HG03354 (cell line): ENCODE measurements at regions not wholly inside any gene's neighbourhood (a gene's known extent, or its start where the extent isn't known, plus 50 kb on each side); places are given as distances from the start of the nearest gene placed in this dataset.

Experiments
- ATAC-seq: cut with Tn5 transposase; IDR thresholded peaks from one replicate; pipeline ENCODE4 v1.9.1; 2021; ENCODE audit warnings: mild to moderate bottlenecking; ENCODE audit not compliant: unreplicated experiment, poor library complexity, severe bottlenecking

DNA sequence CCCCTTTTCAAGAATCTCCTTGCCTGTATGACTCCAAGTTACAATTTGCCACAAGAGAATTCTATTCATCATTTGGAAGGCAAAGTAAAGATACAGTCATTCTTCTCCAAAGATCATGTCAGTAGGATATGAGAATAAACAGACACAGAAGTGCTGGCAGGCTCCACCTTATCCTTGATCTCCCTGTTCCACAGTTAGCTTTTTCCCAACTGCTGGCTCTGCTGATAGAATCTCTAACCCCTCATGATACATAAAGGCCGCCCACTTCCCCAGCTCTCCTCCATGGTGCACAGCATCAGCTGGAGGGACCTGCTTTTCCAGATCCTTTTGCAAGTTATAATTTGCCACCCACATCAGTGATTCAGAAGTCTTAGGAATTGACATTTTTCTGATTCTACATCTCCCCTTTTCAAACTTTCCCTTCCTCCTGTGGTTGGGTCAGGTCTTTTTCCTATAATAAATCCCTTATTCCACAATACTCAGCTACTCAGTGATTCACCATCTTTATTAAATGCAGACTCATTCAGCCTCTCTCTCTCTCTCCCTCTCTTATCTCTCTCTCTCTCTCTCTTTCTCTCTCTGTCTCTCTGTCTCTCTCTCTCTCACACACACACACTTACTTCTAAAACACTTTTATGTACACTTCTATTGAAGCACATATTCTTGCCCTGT lies 465.4 kb downstream of the GBE1 start:
- no peak for ATAC-seq

DNA sequence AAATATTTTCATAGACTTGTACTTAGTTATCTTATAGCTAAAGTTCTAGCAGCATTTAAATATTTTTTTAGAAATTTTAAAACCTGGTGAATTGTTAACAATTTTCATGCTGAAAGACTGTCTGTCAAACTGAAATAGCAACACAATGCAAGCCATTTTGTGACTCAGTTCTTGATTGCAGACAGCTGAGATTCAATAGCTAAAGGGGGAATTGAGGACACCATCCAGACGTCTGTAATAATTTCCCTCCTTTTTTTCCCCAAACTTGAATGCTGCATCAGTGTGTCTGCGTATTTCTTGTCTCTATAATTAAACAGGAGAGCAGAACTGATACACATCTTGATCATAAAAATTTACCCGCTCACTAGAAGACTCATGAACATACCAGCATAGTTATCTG lies 468.3 kb downstream of the GBE1 start:
- no peak for ATAC-seq

DNA sequence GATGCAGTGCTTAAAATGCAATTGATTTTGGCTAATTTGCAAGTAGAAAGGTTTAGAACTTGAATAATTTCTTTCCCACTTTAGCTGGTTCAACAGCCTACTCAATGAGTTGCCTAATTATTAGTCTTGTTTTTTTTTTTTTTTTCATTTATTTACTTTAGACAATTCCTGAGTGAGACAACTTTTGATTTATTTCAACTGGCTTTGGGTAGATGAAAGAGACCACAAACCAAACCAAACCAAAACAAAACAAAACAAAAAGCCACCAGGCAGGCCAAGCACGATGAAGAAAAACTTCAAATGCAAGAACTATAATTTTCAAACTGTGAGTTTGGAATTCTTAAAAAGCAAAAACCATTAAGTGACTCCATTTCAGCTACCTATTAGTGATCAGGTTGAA lies 469.9 kb downstream of the GBE1 start:
- no peak for ATAC-seq

DNA sequence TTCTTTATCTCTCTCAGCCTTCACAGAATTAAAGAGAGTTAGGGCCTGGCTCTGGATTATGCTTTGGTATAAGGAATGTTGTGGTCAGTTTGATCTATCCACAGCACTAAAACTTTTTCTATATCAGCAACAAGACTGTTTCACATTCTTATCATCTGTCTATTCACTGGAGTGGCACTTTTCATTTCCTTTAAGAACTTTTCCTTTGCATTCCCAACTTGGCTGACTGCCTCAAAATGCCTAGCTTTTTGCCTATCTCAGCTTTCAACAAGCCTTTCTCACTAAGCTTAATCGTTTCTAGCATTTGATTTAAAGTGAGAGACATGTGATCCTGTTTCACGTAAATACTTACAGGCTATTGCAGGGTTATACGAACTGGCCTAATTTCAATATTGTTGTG lies 471.8 kb downstream of the GBE1 start:
- ATAC-seq, result no peak

DNA sequence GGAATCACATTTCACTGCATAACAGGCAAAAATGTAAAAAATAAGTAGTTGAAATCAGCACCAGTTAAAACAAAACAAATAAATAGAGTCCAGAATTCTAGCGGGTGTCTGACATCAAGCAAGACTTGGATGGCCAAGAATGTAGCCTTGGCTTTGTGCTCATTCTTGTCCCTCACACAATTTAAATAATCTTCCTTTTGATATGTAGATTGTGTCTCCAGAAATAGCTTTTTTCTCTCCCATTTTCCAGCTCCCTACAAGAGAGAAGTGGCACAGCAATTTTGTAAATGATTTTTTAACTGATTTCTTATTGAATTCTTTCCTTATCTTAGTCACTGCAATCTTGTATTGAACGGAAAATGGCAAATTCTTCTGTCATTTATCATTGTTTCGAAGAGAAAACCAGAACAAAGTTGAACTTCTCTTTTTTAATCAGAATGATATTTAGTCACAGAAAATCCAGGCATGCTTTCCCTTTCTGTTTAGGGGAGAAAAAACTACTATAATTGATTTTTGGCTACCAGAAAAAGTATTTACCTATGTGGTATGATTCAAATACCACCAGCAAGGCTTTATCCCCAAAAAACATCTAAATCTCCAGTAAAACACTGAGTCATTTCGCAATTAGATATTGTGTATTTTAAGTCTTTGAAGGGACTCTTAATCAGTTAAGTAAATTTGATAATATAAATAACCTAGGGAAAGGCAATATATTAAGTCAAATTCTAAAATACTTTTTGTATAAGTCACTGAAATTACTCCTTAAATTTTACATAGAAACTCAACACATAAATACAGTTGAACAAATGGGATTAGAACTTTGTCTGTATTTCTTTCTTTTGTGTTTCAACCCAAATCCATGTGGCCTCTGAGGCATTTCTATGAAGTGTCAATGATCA lies 481.7 kb downstream of the GBE1 start:
- ATAC-seq, result no peak

DNA sequence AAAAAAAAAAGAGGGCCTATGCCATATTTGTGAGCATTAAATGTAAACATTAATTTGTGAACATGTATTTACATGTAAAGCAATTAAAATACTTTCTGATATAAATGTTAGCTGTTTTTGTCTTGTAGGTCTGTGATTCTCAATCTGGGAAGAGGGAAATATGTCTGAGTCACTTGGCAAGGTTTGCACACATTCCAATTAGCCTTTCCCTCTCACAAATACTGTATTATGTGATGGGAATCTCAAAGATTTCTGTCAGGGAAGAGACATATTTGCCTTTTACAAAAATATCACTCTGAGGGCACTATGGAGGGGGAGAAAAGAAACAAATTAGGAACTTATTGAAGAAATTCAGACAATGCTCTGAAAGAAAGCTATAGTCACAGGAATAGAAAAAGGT lies 483.6 kb downstream of the GBE1 start:
- ATAC-seq, result no peak

DNA sequence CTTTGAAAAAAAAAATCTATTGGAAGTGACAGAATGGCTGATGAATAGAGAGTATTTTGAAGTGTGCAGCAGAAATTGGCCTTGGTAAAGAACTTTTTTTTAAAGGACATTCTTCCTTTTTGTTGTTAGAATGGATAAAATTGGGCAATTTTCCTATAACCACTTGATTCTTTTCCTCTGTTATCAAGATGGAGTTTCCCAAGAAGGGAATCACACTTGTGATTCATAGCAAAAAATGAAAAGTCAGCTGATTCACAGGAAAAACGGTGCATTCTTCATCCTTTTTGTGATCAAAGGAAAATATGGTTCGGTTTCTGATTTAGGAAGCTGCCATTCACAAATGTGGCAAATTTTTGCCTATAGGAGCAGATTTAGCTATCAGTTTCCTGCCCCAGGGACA lies 486.8 kb downstream of the GBE1 start:
- no peak for ATAC-seq

DNA sequence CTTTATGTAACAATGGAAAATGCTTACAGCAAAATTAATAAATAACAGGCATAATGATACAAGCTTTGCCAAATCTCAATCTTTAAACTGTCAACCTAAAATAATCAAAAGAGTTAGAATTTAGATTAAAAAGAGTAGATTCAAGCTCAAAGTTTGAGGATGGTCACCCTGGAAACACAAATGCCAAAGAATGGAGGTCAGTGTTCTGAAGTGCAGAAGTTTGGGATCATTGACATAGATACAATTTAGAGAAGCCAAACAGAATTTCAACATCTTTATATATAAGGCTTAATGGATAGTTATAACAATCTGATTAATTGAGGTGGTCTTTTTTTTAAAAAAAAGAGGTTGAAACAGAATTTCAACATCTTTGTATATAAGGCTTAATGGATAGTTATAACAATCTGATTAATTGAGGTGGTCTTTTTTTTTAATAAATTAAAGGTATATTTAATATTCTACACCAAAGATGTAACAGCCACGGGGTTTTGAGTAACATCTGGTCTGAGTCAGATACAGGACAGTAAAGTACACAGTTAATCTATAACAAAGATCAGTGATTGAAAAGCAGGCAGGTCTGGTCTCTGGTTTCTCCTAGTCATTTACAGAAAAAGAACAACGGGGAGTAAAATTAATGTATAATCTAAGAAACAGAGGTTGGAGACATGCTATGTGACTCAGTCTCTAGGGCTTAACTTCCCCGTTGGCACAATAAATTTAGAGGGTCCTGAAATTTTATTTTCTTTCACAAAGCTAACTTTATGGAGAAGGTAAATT lies 490.7 kb downstream of the GBE1 start:
- ATAC-seq, result peak; percentile 99

DNA sequence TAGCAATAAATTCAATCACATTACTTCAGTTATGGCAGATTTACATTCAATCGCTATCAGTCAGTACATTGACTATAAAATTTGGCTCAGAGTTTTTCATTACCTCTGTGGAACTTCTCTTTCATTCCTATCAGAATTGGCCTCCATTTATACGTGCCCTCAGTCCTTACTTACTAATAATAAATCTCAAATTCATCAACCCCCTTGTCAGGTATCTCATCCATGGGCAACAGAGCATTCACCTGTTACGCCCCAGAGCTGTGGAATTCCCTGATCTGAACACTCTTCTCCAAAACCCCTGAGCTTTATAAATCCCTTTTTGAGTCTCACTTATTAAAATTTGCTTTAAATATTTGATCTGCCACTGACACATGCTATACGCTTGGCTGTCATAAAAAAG lies 492.9 kb downstream of the GBE1 start:
- ATAC-seq, result no peak

DNA sequence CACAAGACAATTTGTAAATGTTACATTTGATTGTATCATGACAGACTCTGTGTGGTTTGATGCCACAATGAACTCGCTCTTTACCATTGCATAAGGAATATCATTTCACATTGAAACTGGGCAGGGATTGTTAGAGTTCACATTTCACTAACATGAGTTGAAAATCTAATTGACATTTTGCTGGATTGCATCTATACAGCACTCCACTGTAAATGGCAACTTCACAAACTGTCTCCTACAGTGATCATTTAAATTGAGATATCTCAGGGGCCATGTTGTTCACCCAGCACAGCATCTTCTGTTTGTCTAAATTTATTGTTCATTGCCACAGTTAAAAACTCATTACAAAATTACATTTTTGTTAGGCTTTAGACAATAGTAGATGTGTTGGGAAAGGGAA lies 499.4 kb downstream of the GBE1 start:
- no peak for ATAC-seq

DNA sequence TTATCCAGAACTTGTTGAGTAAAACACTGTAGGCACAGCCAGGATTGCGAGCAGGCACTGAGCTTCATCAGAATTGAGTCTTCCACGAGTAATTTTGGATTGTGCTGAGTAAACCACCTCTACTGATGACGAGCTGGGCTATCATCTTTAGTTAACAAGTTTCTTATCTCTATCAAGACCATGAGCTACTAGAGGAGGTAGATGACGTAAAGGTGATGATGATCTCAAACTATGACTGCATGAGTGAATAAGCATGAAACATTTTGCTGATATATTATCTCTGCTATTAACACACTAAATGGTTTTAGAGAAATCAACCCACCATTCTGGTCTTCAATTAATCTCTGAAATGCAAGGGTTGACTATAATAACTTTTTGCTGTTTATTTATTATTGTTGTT lies 506.0 kb downstream of the GBE1 start:
- no peak for ATAC-seq

DNA sequence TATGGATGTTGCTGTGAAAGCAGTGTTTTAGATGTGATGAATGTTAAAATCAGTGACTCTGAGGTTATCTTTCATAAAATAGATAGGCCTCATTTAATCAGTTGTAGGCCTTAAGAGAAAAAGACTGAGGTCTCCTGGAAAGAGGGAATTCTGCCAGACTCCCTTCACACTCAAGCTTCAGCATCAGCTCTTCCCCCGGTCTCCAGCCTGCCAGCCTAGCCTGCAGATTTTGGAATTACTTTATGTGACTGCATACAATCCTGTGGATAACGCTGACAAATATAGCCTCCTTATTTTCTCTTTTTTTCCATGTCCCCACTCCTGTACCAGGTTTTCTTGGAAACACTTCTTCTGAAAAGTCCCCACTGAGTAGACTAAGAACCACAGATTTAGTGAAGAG lies 510.3 kb downstream of the GBE1 start:
- ATAC-seq, result no peak

DNA sequence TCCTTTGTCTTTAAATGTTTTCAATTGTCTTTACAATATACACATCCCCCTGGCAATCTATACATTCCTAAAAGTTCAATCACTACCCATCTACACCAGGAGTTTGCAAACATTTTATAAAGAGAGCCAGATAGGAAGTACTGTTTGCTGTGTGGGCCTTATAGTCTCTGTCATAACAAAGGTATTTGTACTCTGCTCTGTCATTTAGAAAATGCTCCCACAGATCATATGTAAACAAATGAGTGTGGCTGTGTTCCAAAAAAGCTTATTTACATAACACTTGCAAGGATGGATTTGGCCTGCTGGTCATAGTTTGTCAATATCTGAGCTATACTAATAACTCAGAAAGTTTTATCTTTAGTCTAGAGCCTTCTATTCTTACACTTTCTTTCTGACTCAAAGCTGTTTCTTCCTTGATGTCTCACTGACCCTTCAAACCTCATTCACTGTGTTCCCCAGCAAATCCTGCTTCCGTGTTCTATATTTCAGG lies 511.9 kb downstream of the GBE1 start:
- peak; percentile 89 for ATAC-seq

DNA sequence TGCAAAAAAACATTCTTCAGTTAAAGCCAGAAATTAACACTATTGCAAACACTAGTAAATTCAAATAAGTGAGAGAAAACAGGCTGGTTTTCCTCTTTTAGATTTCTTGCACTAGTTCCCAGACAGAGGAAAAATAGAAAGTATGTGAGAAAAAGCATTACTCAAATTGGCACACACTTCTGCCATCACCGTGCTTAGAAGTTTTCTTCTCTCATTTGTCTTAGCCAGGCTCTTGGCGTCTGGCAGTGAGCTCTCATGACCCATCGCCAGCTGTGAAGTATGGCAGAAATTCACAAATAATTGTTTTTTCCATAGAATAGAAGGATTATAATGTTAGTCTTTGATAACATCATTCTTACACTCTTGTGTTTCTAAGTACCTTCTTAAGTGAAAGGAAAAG lies 515.9 kb downstream of the GBE1 start:
- no peak for ATAC-seq

DNA sequence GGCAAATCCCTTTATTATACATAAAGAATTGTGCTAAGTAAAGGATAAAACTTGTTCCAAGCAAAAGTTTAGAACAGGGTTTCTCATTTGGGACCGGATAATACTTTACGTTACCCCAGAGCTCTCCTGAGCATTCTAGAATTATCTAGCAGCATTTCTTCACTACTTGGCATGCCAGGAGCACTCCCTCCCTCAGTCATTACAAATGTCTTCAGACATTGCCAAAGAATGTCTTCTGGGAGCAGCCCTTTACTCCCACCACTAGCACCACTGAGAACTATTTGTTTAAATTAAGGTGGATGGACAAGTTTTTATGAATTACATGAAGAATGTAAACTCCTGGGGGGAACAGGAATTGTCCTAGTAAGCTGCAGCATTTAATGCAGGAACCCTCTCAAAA lies 516.4 kb downstream of the GBE1 start:
- ATAC-seq, result no peak

DNA sequence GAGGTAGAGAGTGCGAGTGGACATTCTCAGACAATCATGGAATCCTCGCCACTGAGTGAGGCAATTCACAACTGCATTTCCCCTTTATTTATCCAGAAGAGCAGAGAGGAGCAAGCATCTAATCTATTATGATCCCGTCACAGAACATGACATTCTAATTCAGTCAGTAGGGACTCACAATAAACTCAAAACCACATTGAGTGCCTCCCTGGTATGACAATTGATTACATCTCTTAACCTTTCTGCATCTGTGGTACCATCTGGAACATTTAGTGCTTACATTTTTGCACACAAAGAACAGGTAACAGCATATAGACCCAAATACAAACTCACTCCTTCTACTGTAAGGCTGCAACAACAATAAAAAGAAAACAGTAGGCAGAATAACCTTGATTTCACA lies 517.2 kb downstream of the GBE1 start:
- ATAC-seq, result no peak

DNA sequence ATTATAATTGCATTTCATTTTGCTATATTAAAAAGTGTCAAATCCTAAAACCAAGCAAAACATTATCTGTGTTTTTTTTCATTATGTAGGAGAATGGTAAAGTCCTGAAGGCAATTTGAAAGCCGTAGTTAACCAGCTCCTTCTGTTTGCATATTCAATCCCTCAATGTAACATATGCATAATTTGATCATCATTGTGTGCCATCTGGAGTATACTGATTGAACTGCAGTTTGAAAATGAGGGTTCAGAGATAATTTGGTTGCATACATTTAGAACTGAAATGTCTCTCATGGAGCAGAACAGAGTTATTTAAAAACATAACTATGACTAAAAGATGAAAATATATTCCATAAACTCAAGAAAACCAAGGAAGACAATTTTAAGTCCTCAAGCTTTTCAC lies 518.6 kb downstream of the GBE1 start:
- peak; percentile 77 for ATAC-seq

DNA sequence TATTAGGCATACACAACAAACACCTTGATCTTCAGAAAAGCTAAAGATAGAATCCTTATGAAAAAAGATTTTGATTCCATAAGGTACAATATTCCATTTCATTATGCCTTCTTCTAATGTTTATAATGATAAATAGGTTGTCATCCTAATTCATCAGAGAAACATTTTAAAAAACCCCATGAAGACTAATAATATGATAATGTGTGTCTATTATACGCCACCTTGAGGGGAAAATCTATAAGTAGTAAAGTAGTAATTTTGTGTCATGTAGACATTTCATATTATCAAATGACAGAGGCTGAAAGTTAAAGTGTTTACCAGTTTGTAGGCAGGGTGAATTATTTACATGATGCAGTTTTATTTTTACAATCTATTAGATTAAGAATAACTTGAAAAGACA lies 524.3 kb downstream of the GBE1 start:
- no peak for ATAC-seq

DNA sequence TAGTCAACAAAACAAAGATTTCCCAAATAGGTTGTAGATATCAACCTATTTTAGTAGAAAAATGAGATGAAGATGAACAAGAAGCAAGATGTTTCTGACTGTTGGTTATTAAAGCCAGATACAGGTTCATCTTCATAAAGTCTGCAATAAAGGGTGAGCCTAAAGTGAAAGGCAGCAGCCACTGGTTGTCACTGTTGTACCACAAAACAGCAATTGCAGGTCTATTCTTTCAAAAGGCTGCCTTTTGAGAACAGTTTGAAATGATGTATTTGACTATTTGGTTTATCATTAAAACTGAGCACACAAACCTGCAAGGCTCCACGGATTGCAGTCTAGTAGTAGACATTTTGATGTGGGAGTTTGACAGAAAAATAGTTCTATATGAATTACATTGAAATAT lies 543.4 kb downstream of the GBE1 start:
- peak; percentile 86 for ATAC-seq

DNA sequence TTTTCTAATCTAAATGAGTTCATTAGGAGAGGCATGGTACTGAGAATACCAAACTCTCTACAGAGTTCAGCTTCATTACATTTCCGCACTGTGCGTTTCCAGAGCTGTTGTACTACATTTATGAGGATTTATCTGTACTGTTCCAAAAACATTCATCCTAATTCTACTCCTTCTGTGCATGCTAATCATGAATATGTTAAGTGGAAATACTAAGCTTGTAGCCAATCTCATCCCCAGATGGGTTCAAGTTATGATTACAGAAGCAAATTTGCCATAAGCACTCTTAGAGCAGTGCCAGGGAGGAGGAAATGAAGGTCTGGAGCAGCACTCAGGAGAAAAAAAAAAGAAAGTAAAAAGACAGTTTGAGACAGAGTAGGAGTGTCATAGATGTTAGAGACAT lies 544.3 kb downstream of the GBE1 start:
- no peak for ATAC-seq

DNA sequence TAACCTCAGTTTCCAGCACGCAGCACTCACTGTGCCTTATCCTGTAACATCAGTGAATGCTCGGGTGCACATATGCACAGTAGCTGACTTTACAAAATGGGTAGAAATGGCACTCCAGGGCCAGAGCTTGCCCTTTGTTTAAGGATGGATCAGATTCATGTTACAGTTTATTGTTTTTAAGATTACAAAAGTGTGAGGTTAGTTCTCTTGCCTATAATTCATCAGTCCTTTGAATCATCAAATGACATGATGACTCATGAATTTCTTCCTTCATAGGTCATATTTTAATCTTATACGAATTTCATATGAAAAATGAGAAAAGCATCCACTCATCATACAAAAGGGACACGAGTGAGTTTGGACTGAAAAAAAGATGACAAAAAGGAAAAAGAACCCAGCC lies 545.3 kb downstream of the GBE1 start:
- no peak for ATAC-seq
